MM.1S (cell line): ENCODE measurements at regions not wholly inside any gene's neighbourhood (a gene's known extent, or its start where the extent isn't known, plus 50 kb on each side); places are given as distances from the start of the nearest gene placed in this dataset.

Source experiments
- EZH2 ChIP-seq: fragments of 300-600 bp; sonication (generic); optimal IDR thresholded peaks from 2 replicates; pipeline ENCODE3; 2017; ENCODE audit warnings: low read depth, mild to moderate bottlenecking, antibody characterized with exemption, low read length, mixed read lengths
- EZH2phosphoT487 ChIP-seq: fragments of 300-600 bp; sonication (generic); IDR thresholded peaks from 2 replicates; pipeline ENCODE4 v1.6.1; 2018; ENCODE audit warnings: antibody characterized with exemption, low read length
- TF ChIP-seq, protein P1 (sequence below): fragments of 300-600 bp; sonication (generic); IDR thresholded peaks from 2 replicates; pipeline ENCODE4 v1.5.1; 2016; ENCODE audit warnings: antibody characterized with exemption, low read length, mixed read lengths

- TF ChIP-seq EZH2phosphoT487 (no peak), EZH2 (no peak)
- TF ChIP-seq, protein P1, sequence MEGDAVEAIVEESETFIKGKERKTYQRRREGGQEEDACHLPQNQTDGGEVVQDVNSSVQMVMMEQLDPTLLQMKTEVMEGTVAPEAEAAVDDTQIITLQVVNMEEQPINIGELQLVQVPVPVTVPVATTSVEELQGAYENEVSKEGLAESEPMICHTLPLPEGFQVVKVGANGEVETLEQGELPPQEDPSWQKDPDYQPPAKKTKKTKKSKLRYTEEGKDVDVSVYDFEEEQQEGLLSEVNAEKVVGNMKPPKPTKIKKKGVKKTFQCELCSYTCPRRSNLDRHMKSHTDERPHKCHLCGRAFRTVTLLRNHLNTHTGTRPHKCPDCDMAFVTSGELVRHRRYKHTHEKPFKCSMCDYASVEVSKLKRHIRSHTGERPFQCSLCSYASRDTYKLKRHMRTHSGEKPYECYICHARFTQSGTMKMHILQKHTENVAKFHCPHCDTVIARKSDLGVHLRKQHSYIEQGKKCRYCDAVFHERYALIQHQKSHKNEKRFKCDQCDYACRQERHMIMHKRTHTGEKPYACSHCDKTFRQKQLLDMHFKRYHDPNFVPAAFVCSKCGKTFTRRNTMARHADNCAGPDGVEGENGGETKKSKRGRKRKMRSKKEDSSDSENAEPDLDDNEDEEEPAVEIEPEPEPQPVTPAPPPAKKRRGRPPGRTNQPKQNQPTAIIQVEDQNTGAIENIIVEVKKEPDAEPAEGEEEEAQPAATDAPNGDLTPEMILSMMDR, result no peak
These were observed 52.0 kb downstream of the OLIG1 start for GRCh38 chr21:33121715-33122475.
